Endothelial cell of umbilical vein (primary cell): ENCODE measurements at regions not wholly inside any gene's neighbourhood (a gene's known extent, or its start where the extent isn't known, plus 50 kb on each side); places are given as distances from the start of the nearest gene placed in this dataset.

ENCODE experiments used
- BruUV-seq: library from RNA; stranded (reverse); fragments of 400-500 nt; replicated peaks from 2 replicates; lab custom pipeline; 2021; lab: Mats Ljungman, UMichigan
- CTCF ChIA-PET: fragments of 300-600, 350-600 bp; sonication (Branson Sonifier 250); formaldehyde crosslinking; loops from one replicate; lab custom pipeline; 2021; ENCODE audit warnings: antibody characterized with exemption, inconsistent platforms; lab: Charles Lee
- POLR2A ChIA-PET: fragments of 300-600, 350-600 bp; sonication (Branson Sonifier 250); formaldehyde crosslinking; loops from one replicate; lab custom pipeline; 2021; ENCODE audit warnings: antibody characterized with exemption, inconsistent platforms; lab: Charles Lee
- DNase-seq: peaks from one replicate; pipeline ENCODE4 v3.0.0-alpha.2; 2011; ENCODE audit warnings: low read depth, low spot score
- FAIRE-seq: peaks from 2 replicates; lab custom pipeline; 2011; peaks lifted over from hg19 to GRCh38; lab: Jason Lieb, UNC
- H2AFZ ChIP-seq: 2 replicates; pipeline ENCODE4 v1.6.0; 2012; ENCODE audit warnings: low read depth, low read length, control low read depth, inconsistent platforms
- H3K27ac ChIP-seq: 2 replicates; pipeline ENCODE4 v1.5.1; 2011; ENCODE audit warnings: low read depth, mild to moderate bottlenecking, control low read depth, low read length, moderate library complexity; ENCODE audit not compliant: insufficient read depth
- H3K27me3 ChIP-seq, 2 experiments: 2 replicates each; pipeline versions ENCODE4 v1.6.0 to v1.6.1; 2011; ENCODE audit warnings: low read length in 2 of 2, mixed read lengths in 1 of 2; ENCODE audit not compliant: control insufficient read depth in 2 of 2, insufficient read depth in 2 of 2
- H3K36me3 ChIP-seq, 2 experiments: 2 replicates in 1 of 2; 3 replicates in 1 of 2; pipeline ENCODE4 v1.5.1; 2011; ENCODE audit warnings: low read length in 2 of 2, mild to moderate bottlenecking in 1 of 2, moderate library complexity in 1 of 2; ENCODE audit not compliant: control insufficient read depth in 2 of 2, insufficient read depth in 2 of 2; ENCODE audit errors: extremely low read depth in 1 of 2
- H3K4me1 ChIP-seq: 3 replicates; pipeline ENCODE4 v1.5.1; 2011; ENCODE audit warnings: mild to moderate bottlenecking, low read length; ENCODE audit not compliant: control insufficient read depth, insufficient read depth; ENCODE audit errors: extremely low read depth
- H3K4me2 ChIP-seq: 2 replicates; pipeline ENCODE4 v1.6.1; 2011; ENCODE audit warnings: low read length, control low read depth, mixed read lengths; ENCODE audit not compliant: insufficient read depth
- H3K4me3 ChIP-seq, 3 experiments: fragments of 200-600 bp in 1 of 3; sonication (generic), shearing (Covaris generic) in 1 of 3; replicated peaks in 1 of 3; 2 replicates each; pipeline ENCODE4 v1.5.1; 2011 to 2016; ENCODE audit warnings: control low read depth in 3 of 3, low read length in 3 of 3, mild to moderate bottlenecking in 2 of 3, inconsistent platforms in 1 of 3, low read depth in 1 of 3, moderate library complexity in 1 of 3; ENCODE audit not compliant: insufficient read depth in 1 of 3
- H3K79me2 ChIP-seq: 2 replicates; pipeline ENCODE4 v1.6.0; 2012; ENCODE audit warnings: low read length, inconsistent platforms; ENCODE audit not compliant: control insufficient read depth, insufficient read depth
- H3K9ac ChIP-seq: replicated peaks from 2 replicates; pipeline ENCODE3; 2011; ENCODE audit warnings: low read length, control low read depth; ENCODE audit not compliant: insufficient read depth; ENCODE audit errors: extremely low read depth
- H3K9me1 ChIP-seq: replicated peaks from 3 replicates; pipeline ENCODE4 v1.6.0; 2011; ENCODE audit warnings: mild to moderate bottlenecking, low read length; ENCODE audit not compliant: control insufficient read depth, insufficient read depth; ENCODE audit errors: extremely low read depth
- H3K9me3 ChIP-seq: replicated peaks from 2 replicates; pipeline ENCODE4 v1.5.1; 2012; ENCODE audit warnings: low read length, inconsistent platforms; ENCODE audit not compliant: control insufficient read depth, insufficient read depth
- H4K20me1 ChIP-seq: replicated peaks from 2 replicates; pipeline ENCODE3; 2011; ENCODE audit warnings: mild to moderate bottlenecking, low read length; ENCODE audit not compliant: control insufficient read depth, insufficient read depth; ENCODE audit errors: extremely low read depth
- EZH2 ChIP-seq: IDR thresholded peaks from 2 replicates; pipeline ENCODE4 v1.6.1; 2012; ENCODE audit warnings: borderline replicate concordance, low read depth, mild to moderate bottlenecking, moderate library complexity, low read length, inconsistent platforms; ENCODE audit not compliant: severe bottlenecking
- FOS ChIP-seq: IDR thresholded peaks from 2 replicates; pipeline ENCODE4 v1.6.1; 2011; ENCODE audit warnings: mild to moderate bottlenecking, low read length, moderate library complexity, borderline replicate concordance; ENCODE audit not compliant: insufficient read depth
- GATA2 ChIP-seq: IDR thresholded peaks from 2 replicates; pipeline ENCODE4 v1.7.0; 2011; ENCODE audit warnings: low read depth, mild to moderate bottlenecking, moderate library complexity, mixed read lengths, low read length; ENCODE audit not compliant: insufficient read length, insufficient read depth
- JUN ChIP-seq: IDR thresholded peaks from 2 replicates; pipeline ENCODE4 v1.6.1; 2011; ENCODE audit warnings: borderline replicate concordance, low read depth; ENCODE audit not compliant: insufficient read length, insufficient read depth
- MYC ChIP-seq: IDR thresholded peaks from one replicate; pipeline ENCODE4 v1.6.1; 2011; ENCODE audit warnings: mild to moderate bottlenecking, low read depth, low read length
- POLR2A ChIP-seq: IDR thresholded peaks from 2 replicates; pipeline ENCODE4 v1.6.1; 2012; ENCODE audit warnings: low read depth, mild to moderate bottlenecking, control low read depth, low read length
- POLR2AphosphoS5 ChIP-seq: IDR thresholded peaks from 2 replicates; pipeline ENCODE4 v1.6.1; 2012; ENCODE audit warnings: low read depth, mild to moderate bottlenecking, control low read depth, low read length, moderate library complexity; ENCODE audit not compliant: insufficient read depth
- dilution Hi-C: fragments of 300-500 bp; cut with MboI; formaldehyde crosslinking; loops from one replicate; pipeline ENCODE4 v1.15.0; 2019; ENCODE audit warnings: low sequenced_read_pairs; ENCODE audit not compliant: extremely low pct_ligation_motif_present
- intact Hi-C: fragments of 100-400 bp; cut with micrococcal nuclease; formaldehyde crosslinking; loops from one replicate; pipeline ENCODE4 v1.10.0; 2022
- TF ChIP-seq, protein P1 (sequence below): IDR thresholded peaks from 2 replicates; pipeline ENCODE4 v1.6.1; 2011; ENCODE audit not compliant: insufficient read depth, insufficient read length
- TF ChIP-seq, protein P2 (sequence below), 2 donors: IDR thresholded peaks; 1 replicate in 1 of 2; 2 replicates in 1 of 2; pipeline ENCODE4 v1.5.1; 2011; ENCODE audit warnings: low read length in 2 of 2, mild to moderate bottlenecking in 2 of 2, moderate library complexity in 2 of 2, control low read depth in 1 of 2, inconsistent platforms in 1 of 2, low read depth in 1 of 2; ENCODE audit not compliant: insufficient read depth in 1 of 2; ENCODE audit errors: extremely low read depth in 1 of 2

- ChIA-PET POLR2A (no interaction called here), CTCF (interaction anchor here (1.0 kb wide), 1 partner anchor 230 kb away, joined by 3 read pairs; no protein-coding TSS in a partner anchor)
- no peaks in the 10 kb centered on the region for H3K9me3 ChIP-seq
- no peak overlapping the region for H3K4me3 ChIP-seq
- H2AFZ ChIP-seq: no peak overlapping the region
- no peak overlapping the region for H3K27ac ChIP-seq
- no peaks in the 10 kb centered on the region for H3K36me3 ChIP-seq
- no peak overlapping the region for H3K4me2 ChIP-seq
- TF ChIP-seq POLR2AphosphoS5 (no peak), FOS (no peak), JUN (no peak), MYC (no peak), GATA2 (no peak), EZH2 (no peak), POLR2A (no peak)
- TF ChIP-seq, protein P1, sequence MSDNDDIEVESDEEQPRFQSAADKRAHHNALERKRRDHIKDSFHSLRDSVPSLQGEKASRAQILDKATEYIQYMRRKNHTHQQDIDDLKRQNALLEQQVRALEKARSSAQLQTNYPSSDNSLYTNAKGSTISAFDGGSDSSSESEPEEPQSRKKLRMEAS: no peak
- TF ChIP-seq, protein P2, sequence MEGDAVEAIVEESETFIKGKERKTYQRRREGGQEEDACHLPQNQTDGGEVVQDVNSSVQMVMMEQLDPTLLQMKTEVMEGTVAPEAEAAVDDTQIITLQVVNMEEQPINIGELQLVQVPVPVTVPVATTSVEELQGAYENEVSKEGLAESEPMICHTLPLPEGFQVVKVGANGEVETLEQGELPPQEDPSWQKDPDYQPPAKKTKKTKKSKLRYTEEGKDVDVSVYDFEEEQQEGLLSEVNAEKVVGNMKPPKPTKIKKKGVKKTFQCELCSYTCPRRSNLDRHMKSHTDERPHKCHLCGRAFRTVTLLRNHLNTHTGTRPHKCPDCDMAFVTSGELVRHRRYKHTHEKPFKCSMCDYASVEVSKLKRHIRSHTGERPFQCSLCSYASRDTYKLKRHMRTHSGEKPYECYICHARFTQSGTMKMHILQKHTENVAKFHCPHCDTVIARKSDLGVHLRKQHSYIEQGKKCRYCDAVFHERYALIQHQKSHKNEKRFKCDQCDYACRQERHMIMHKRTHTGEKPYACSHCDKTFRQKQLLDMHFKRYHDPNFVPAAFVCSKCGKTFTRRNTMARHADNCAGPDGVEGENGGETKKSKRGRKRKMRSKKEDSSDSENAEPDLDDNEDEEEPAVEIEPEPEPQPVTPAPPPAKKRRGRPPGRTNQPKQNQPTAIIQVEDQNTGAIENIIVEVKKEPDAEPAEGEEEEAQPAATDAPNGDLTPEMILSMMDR (IDR thresholded peaks at IDR 0.05; ENCODE audit: extremely low read depth in 1 of 2, insufficient read depth in 1 of 2, low read depth in 1 of 2, low read length in 2 of 2): no peak
- no peaks in the 10 kb centered on the region for H3K9me1 ChIP-seq
- H3K9ac ChIP-seq: no peak overlapping the region
- no TSS peak for BruUV-seq
- H3K79me2 ChIP-seq: no peaks in the 10 kb centered on the region
- no peak for FAIRE-seq
- peaks cover 2% of the 10 kb centered on the region in 2 experiments for H3K27me3 ChIP-seq
- intact Hi-C loops: no loop called here
- dilution Hi-C loops: no loop called here
- DNase-seq: no peak
- no peaks in the 10 kb centered on the region for H4K20me1 ChIP-seq
- H3K4me1 ChIP-seq: no peaks in the 10 kb centered on the region
These were observed 84.4 kb downstream of the TMEM215 start for GRCh38 chr9:32867601-32868204.
